Immature natural killer cell (primary cell): ENCODE measurements at regions not wholly inside any gene's neighbourhood (a gene's known extent, or its start where the extent isn't known, plus 50 kb on each side); places are given as distances from the start of the nearest gene placed in this dataset.
A peak's percentile ranks its signal among the peaks of the same experiment; 100 is the strongest.

Experiments
- DNase-seq, 3 donors: peaks; one replicate each; pipeline ENCODE4 v3.0.0; 2022; ENCODE audit warnings: mixed read lengths in 1 of 3
- H3K27ac Mint-ChIP-seq, 6 donors: one replicate each; pipeline ENCODE4 v1.8.0; 2020; ENCODE audit warnings: mixed read lengths in 6 of 6, mild to moderate bottlenecking in 5 of 6, inconsistent platforms in 4 of 6, moderate library complexity in 3 of 6
- H3K27me3 Mint-ChIP-seq, 3 donors: one replicate each; pipeline ENCODE4 v1.8.0; 2020 to 2021; ENCODE audit warnings: low read depth in 3 of 3, mild to moderate bottlenecking in 3 of 3, mixed read lengths in 3 of 3, moderate library complexity in 3 of 3, inconsistent platforms in 1 of 3
- H3K36me3 Mint-ChIP-seq, 3 donors: one replicate each; pipeline ENCODE4 v1.8.0; 2020; ENCODE audit warnings: mixed read lengths in 3 of 3, inconsistent platforms in 2 of 3, mild to moderate bottlenecking in 2 of 3
- H3K4me1 Mint-ChIP-seq, 2 donors: one replicate each; pipeline ENCODE4 v1.8.0; 2020; ENCODE audit warnings: inconsistent platforms in 2 of 2, mild to moderate bottlenecking in 2 of 2, mixed read lengths in 2 of 2, moderate library complexity in 1 of 2
- H3K4me3 Mint-ChIP-seq, 5 donors: one replicate each; pipeline ENCODE4 v1.8.0; 2020; ENCODE audit warnings: mild to moderate bottlenecking in 5 of 5, mixed read lengths in 5 of 5, inconsistent platforms in 3 of 5, moderate library complexity in 3 of 5
- H3K9me3 Mint-ChIP-seq, 6 donors: one replicate each; pipeline ENCODE4 v1.8.0; 2020; ENCODE audit warnings: mild to moderate bottlenecking in 6 of 6, mixed read lengths in 6 of 6, inconsistent platforms in 4 of 6, moderate library complexity in 3 of 6

DNA sequence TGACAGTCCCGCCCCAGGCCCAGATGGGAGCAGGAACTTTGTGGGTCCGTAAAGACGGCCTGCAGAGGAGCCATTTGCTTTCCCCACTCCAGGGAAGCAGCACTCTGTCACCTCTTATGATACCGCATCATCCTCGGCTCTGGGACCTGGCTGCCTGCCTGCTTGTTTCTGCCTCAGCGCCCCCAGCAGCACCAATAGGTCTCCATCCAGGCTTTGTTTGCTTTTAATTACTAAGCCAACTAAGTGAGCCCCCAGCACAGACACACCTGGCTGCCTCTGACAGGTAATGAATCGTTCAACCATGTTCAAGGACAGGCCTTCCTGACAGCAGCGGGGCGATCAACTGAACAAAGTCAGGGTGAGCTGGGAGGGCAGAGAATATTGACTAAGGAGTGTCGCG lies 141.4 kb downstream of the C5orf15 start:
- Mint-ChIP-seq H3K27ac (no peak overlapping the region), H3K4me1 (peaks cover 16 to 23% of the 10 kb centered on the region in 2 donors), H3K27me3 (peaks cover 0 to 3% (median 2%) of the 10 kb centered on the region in 3 donors), H3K9me3 (no peaks in the 10 kb centered on the region), H3K4me3 (no peak overlapping the region), H3K36me3 (no peaks in the 10 kb centered on the region)
- DNase-seq = no peak

DNA sequence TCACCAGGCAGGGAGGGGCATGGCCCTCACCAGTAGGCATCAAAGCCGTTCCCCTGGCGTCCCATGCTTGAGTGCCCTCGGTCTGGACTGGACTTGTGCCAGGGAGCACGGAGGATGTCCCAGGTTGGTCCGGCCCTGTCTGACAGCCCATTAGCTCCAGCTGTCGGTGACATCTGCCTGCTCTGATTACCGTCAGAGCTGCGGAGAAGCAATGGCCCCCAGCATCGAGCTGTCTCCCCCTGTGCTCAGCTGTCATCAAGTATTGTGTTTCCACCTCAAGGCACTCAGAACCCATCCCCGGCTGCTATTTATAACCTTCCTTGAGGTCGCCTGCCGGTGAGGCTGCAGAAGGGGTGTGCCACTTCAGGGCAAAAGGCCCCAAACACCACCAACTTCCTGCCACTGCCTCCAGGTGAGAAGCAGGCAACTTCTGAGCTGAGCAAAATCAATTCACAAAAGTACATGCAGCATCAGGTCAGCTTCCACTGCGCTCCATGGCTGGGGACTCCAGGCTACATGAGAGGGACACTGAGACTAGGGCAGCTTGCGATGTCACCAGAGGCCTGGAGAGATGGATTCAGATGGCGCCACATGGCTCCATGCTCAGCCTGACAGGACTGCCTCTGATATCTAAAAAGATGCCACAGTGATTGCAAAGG lies 142.7 kb downstream of the C5orf15 start:
- H3K4me3 Mint-ChIP-seq = peak overlapping the region in 2 of 5 donors; percentile 4 to 18
- H3K4me1 Mint-ChIP-seq = peaks cover 18 to 28% of the 10 kb centered on the region in 2 donors
- peak overlapping the region in 1 of 6 donors; percentile 16 for H3K27ac Mint-ChIP-seq
- DNase-seq = peak; percentile 15 to 21 (median 20)
- H3K36me3 Mint-ChIP-seq = no peaks in the 10 kb centered on the region
- peaks cover 0 to 3% (median 2%) of the 10 kb centered on the region in 3 donors for H3K27me3 Mint-ChIP-seq
- no peaks in the 10 kb centered on the region for H3K9me3 Mint-ChIP-seq

DNA sequence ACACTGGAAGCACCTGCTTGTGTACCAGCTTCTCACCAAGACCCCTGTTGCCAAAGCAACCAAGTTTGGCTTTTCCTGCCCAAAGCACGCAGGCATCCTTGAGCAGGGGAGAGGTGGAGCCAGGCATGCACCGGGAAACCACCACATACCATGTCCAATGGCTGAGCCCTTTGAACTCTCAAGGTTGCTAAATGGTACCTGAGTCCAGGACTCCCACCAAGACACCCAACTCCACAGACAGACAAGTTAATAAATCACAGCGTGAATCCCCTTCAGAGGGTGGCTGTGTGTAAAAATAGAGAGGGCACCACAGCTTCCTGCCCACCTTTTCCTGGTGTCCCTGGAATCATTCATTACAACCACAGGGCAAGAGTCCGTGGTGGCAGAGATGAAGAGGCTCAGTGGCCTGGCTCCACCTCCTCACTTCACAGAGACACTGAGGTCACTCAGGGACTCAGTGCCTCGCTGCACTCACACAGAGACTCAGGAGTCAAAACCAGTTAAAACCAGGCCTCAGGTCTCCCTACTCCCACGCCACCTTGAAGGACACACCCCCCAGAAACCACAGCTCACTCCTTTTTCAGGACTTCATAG lies 143.7 kb downstream of the C5orf15 start:
- H3K27ac Mint-ChIP-seq = no peak overlapping the region
- H3K27me3 Mint-ChIP-seq = peaks cover under 1 to 2% (median 1%) of the 10 kb centered on the region in 3 donors
- no peaks in the 10 kb centered on the region for H3K36me3 Mint-ChIP-seq
- no peak for DNase-seq
- peaks cover 18 to 28% of the 10 kb centered on the region in 2 donors for H3K4me1 Mint-ChIP-seq
- peak overlapping the region in 2 of 5 donors; percentile 30 to 39 for H3K4me3 Mint-ChIP-seq
- H3K9me3 Mint-ChIP-seq = no peaks in the 10 kb centered on the region

GRCh38 chr5:133821889-133822288 lies 146.5 kb downstream of the C5orf15 start:
- Mint-ChIP-seq H3K9me3 (no peaks in the 10 kb centered on the region), H3K27me3 (peaks cover 1 to 4% (median 2%) of the 10 kb centered on the region in 3 donors), H3K4me3 (no peak overlapping the region), H3K27ac (peak overlapping the region in 1 of 6 donors; percentile 47), H3K36me3 (no peaks in the 10 kb centered on the region), H3K4me1 (peaks cover 18 to 28% of the 10 kb centered on the region in 2 donors)
- DNase-seq = no peak

DNA sequence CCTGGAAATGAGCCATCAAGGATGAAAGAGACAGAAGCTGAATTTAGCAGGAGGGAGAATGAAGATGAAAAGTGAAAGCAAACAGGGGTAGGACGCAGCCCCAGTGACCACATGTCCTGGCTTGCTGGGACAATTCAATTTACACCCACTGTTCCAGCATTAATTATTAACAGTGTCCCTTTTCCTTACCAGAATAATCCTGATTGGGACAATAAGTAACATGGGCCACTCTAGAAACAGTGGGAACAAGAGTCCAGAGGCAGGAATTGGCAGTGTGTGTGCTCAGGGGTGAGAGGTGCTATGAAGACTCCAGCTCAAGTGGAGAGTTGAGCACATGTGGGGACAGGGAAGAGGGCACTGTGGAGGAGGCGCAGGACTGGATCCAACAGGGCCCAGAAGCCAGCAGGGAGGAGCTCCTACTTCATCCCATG lies 147.1 kb downstream of the C5orf15 start:
- H3K4me3 Mint-ChIP-seq = no peak overlapping the region
- H3K4me1 Mint-ChIP-seq = peaks cover 16 to 24% of the 10 kb centered on the region in 2 donors
- no peaks in the 10 kb centered on the region for H3K9me3 Mint-ChIP-seq
- peaks cover 1 to 4% (median 2%) of the 10 kb centered on the region in 3 donors for H3K27me3 Mint-ChIP-seq
- no peaks in the 10 kb centered on the region for H3K36me3 Mint-ChIP-seq
- DNase-seq = no peak
- H3K27ac Mint-ChIP-seq = no peak overlapping the region

GRCh38 chr5:133820507-133820906 lies 147.9 kb downstream of the C5orf15 start:
- no peak for DNase-seq
- peaks cover 1 to 4% (median 2%) of the 10 kb centered on the region in 3 donors for H3K27me3 Mint-ChIP-seq
- H3K4me3 Mint-ChIP-seq = no peak overlapping the region
- H3K4me1 Mint-ChIP-seq = peaks cover 10 to 16% of the 10 kb centered on the region in 2 donors
- H3K9me3 Mint-ChIP-seq = no peaks in the 10 kb centered on the region
- H3K27ac Mint-ChIP-seq = peak overlapping the region in 1 of 6 donors; percentile 10
- no peaks in the 10 kb centered on the region for H3K36me3 Mint-ChIP-seq

DNA sequence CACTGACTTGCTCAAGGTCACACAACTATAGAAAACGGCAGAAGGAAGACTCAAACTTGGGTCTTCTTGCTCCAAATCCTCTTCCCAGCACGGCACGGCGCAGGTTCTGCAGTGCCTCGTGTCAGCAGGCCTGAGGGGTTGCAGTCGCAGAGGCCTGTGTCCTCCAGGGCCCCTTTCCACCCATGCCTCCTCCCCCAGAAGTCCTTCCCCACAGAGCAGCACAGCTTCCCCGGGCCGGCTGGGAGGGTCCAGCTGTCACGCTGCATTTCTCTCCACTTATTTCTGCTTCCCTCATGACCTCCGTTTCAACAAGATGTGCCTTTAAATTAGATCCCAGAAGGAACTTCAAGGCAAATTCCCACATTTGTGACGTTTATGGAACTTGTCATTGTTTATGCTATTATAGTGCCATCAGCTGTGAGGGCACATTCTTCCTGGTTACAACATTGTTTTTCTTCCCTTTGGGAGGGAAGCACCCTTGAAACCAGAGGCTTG lies 148.4 kb downstream of the C5orf15 start:
- H3K27ac Mint-ChIP-seq = peak overlapping the region in 1 of 6 donors; percentile 10
- DNase-seq = no peak
- peaks cover 5 to 11% of the 10 kb centered on the region in 2 donors for H3K4me1 Mint-ChIP-seq

GRCh38 chr5:133818869-133819600 lies 149.4 kb downstream of the C5orf15 start:
- H3K4me3 Mint-ChIP-seq = no peak overlapping the region

More for the DNA sequence above, 148.4 kb downstream of the C5orf15 start:
- Mint-ChIP-seq H3K36me3 (no peaks in the 10 kb centered on the region), H3K27me3 (peaks cover 1 to 4% (median 2%) of the 10 kb centered on the region in 3 donors), H3K9me3 (no peaks in the 10 kb centered on the region), H3K4me3 (no peak overlapping the region)

DNA sequence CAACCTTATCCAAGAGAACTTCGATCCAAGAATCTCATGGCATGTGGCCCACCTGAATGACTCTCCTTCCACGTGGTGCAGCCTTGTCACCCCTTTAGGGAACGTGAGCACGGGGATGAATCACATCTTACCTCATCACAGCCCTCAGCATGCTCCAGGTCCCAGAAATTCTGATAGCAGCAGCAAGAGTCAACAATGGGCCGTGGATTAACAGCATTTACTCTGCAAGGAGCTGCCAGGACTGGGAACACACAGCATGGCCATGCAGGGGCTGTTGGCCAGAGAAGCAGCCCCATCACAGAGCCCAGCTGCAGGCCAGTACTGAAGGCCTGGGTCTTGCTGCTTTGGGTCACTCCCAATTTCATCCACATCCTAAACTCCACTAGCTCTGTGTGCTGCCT lies 150.4 kb downstream of the C5orf15 start:
- Mint-ChIP-seq H3K27ac (no peak overlapping the region), H3K4me1 (peaks cover 2 to 5% of the 10 kb centered on the region in 2 donors), H3K27me3 (peaks cover 2 to 9% (median 4%) of the 10 kb centered on the region in 3 donors), H3K4me3 (no peak overlapping the region), H3K36me3 (no peaks in the 10 kb centered on the region), H3K9me3 (no peaks in the 10 kb centered on the region)
- no peak for DNase-seq

More at GRCh38 chr5:133818869-133819600, 149.4 kb downstream of the C5orf15 start:
- Mint-ChIP-seq H3K4me1 (peaks cover 2 to 5% of the 10 kb centered on the region in 2 donors), H3K27ac (no peak overlapping the region), H3K9me3 (no peaks in the 10 kb centered on the region), H3K27me3 (peaks cover 2 to 9% (median 4%) of the 10 kb centered on the region in 3 donors), H3K36me3 (no peaks in the 10 kb centered on the region)
- DNase-seq = no peak

GRCh38 chr5:133817456-133817855 lies 151.0 kb downstream of the C5orf15 start:
- Mint-ChIP-seq H3K27me3 (peaks cover 2 to 10% (median 4%) of the 10 kb centered on the region in 3 donors), H3K4me1 (peaks cover 2 to 5% of the 10 kb centered on the region in 2 donors), H3K4me3 (no peak overlapping the region), H3K36me3 (no peaks in the 10 kb centered on the region), H3K9me3 (no peaks in the 10 kb centered on the region), H3K27ac (no peak overlapping the region)
- DNase-seq = no peak

- Mint-ChIP-seq H3K4me1 (peaks cover 2 to 5% of the 10 kb centered on the region in 2 donors), H3K27me3 (peaks cover 0 to 14% (median 4%) of the 10 kb centered on the region in 3 donors), H3K36me3 (no peaks in the 10 kb centered on the region), H3K9me3 (no peaks in the 10 kb centered on the region), H3K27ac (no peak overlapping the region), H3K4me3 (no peak overlapping the region)
- DNase-seq = no peak
These were observed 151.6 kb downstream of the C5orf15 start for GRCh38 chr5:133816791-133817190.

DNA sequence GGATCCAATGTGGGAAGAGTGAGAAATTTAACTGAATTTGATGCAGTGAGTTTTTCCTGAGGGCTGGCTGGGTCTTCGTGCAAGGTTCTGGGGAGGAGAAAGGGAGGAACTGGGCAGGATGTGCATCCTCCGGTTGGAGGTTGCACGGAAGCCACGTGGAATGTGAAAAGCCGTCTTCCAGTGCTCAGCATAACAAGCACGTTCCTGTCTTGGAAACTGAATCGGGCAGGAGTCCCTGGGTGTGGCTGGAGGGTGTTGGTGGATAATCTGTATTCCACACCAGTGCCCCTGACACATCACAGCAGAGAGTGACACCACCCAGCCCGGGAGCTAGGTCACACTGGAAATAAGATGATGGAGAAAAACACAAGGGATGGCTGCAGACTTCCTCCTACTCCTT lies 154.3 kb downstream of the C5orf15 start:
- H3K9me3 Mint-ChIP-seq = no peaks in the 10 kb centered on the region

DNA sequence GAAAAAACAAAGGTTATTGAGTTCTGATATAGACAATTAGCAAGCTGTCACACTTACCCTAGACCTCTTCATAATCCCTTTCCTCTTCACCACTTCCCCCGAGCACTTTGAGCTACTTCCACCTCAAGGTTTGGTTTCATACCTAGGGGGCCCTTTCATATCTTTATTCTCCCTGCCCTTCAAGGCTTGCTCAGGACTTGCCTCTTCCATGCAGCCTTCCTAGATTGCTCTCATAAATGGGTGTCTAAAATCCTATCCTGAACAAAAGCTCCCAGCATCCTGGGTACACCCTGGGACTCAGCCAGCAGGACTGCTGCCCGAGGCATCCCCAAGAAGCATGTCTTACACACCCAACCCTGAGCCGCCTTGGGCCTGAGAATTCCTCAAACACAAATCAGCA lies 157.3 kb downstream of the C5orf15 start:
- Mint-ChIP-seq H3K4me3 (no peak overlapping the region), H3K9me3 (no peaks in the 10 kb centered on the region), H3K4me1 (no peaks in the 10 kb centered on the region), H3K27me3 (peaks cover 2 to 12% (median 3%) of the 10 kb centered on the region in 3 donors), H3K36me3 (no peaks in the 10 kb centered on the region), H3K27ac (no peak overlapping the region)
- no peak for DNase-seq

More for the DNA sequence above, 154.3 kb downstream of the C5orf15 start:
- H3K4me1 Mint-ChIP-seq = no peaks in the 10 kb centered on the region
- peaks cover 2 to 12% (median 3%) of the 10 kb centered on the region in 3 donors for H3K27me3 Mint-ChIP-seq
- no peak overlapping the region for H3K27ac Mint-ChIP-seq
- H3K36me3 Mint-ChIP-seq = no peaks in the 10 kb centered on the region
- no peak overlapping the region for H3K4me3 Mint-ChIP-seq
- DNase-seq = no peak

- no peak overlapping the region for H3K27ac Mint-ChIP-seq
- H3K4me1 Mint-ChIP-seq = no peaks in the 10 kb centered on the region
- no peak for DNase-seq
- no peaks in the 10 kb centered on the region for H3K9me3 Mint-ChIP-seq
- peaks cover 3 to 15% (median 4%) of the 10 kb centered on the region in 3 donors for H3K27me3 Mint-ChIP-seq
- H3K4me3 Mint-ChIP-seq = no peak overlapping the region
- H3K36me3 Mint-ChIP-seq = no peaks in the 10 kb centered on the region
These were observed 158.6 kb downstream of the C5orf15 start for GRCh38 chr5:133809801-133810200.
